Loucy (cell line): ENCODE measurements at regions not wholly inside any gene's neighbourhood (a gene's known extent, or its start where the extent isn't known, plus 50 kb on each side); places are given as distances from the start of the nearest gene placed in this dataset.

Experiments used
- H2AFZ ChIP-seq: fragments of 200-600 bp; sonication (generic); 2 replicates; pipeline ENCODE4 v1.6.0; 2016; ENCODE audit warnings: antibody characterized with exemption, mild to moderate bottlenecking, low read length, moderate library complexity
- H3F3A ChIP-seq: fragments of 200-600 bp; 2 replicates; pipeline ENCODE4 v1.6.0; 2016; ENCODE audit warnings: antibody characterized with exemption, low read depth, mild to moderate bottlenecking
- H3K27me3 ChIP-seq: fragments of 200-600 bp; sonication (generic); 2 replicates; pipeline ENCODE4 v1.6.1; 2014; ENCODE audit warnings: low read length, mild to moderate bottlenecking; ENCODE audit not compliant: insufficient read depth, poor library complexity, severe bottlenecking
- H3K36me3 ChIP-seq: fragments of 200-600 bp; sonication (generic); 2 replicates; pipeline ENCODE4 v1.6.1; 2016; ENCODE audit warnings: low read length; ENCODE audit not compliant: insufficient read depth
- H3K4me1 ChIP-seq: fragments of 200-600 bp; sonication (generic); 2 replicates; pipeline ENCODE4 v1.5.1; 2014; ENCODE audit warnings: low read length, mild to moderate bottlenecking; ENCODE audit not compliant: insufficient read depth, poor library complexity, severe bottlenecking
- H3K4me2 ChIP-seq: fragments of 200-600 bp; sonication (generic); 2 replicates; pipeline ENCODE4 v1.6.0; 2014; ENCODE audit warnings: antibody characterized with exemption, low read length, low read depth, mild to moderate bottlenecking; ENCODE audit not compliant: poor library complexity, severe bottlenecking
- H3K4me3 ChIP-seq: fragments of 200-600 bp; sonication (generic); 2 replicates; pipeline ENCODE4 v1.5.1; 2014; ENCODE audit warnings: low read length, mild to moderate bottlenecking, mixed read lengths; ENCODE audit not compliant: poor library complexity, severe bottlenecking
- H3K79me2 ChIP-seq: fragments of 200-600 bp; sonication (generic); 2 replicates; pipeline ENCODE4 v1.6.1; 2014; ENCODE audit warnings: low read length; ENCODE audit not compliant: insufficient read depth
- H3K9ac ChIP-seq: fragments of 200-600 bp; sonication (generic); 2 replicates; pipeline ENCODE4 v1.6.0; 2014; ENCODE audit warnings: mild to moderate bottlenecking, low read depth, low read length, moderate library complexity; ENCODE audit not compliant: poor library complexity, severe bottlenecking
- H3K9me2 ChIP-seq: fragments of 200-600 bp; sonication (generic); replicated peaks from 2 replicates; pipeline ENCODE4 v1.6.1; 2016; ENCODE audit warnings: low read depth, low read length, mixed read lengths
- H3K9me3 ChIP-seq: fragments of 200-600 bp; sonication (generic); 2 replicates; pipeline ENCODE4 v1.6.1; 2014; ENCODE audit warnings: mild to moderate bottlenecking, antibody characterized with exemption, low read length, low read depth; ENCODE audit not compliant: insufficient read depth
- H4K20me1 ChIP-seq: fragments of 200-600 bp; sonication (generic); 2 replicates; pipeline ENCODE4 v1.6.0; 2014; ENCODE audit warnings: antibody characterized with exemption, low read length, mild to moderate bottlenecking; ENCODE audit not compliant: insufficient read depth, poor library complexity, severe bottlenecking
- EZH2phosphoT487 ChIP-seq: fragments of 200-600 bp; IDR thresholded peaks from 2 replicates; pipeline ENCODE4 v1.6.1; 2018; ENCODE audit warnings: antibody characterized with exemption, mild to moderate bottlenecking, moderate library complexity, borderline replicate concordance
- TF ChIP-seq, protein P1 (sequence below): fragments of 200-600 bp; sonication (generic); conservative IDR thresholded peaks from 2 replicates; pipeline ENCODE4 v1.5.1; 2014; ENCODE audit warnings: mild to moderate bottlenecking, antibody characterized with exemption, low read length

DNA sequence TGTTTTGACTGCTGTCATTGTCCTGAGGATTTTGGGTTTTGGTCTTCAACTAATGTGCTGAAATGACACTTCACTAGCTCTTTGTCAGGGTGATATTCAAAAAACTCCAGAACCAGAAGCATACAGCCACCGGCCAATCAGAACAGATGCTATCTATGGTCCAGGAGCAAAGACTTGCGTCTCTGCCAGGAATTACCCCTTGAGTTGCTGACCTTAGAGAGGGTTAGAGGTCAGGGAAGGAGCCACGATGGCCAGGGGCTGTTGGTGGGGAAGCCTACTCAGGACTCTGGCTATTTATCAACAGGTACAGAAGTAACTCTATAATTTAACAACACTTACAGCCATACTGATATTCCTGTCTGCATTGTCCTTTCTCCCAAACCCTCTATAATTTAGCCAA, 356.8 kb downstream of the EFNA5 start:
- H3K9me2 ChIP-seq = no peaks in the 10 kb centered on the region
- no peak overlapping the region for H2AFZ ChIP-seq

GRCh38 chr5:107313098-107313497, 357.6 kb downstream of the EFNA5 start:
- H3K36me3 ChIP-seq = no peaks in the 10 kb centered on the region

More for the DNA sequence above, 356.8 kb downstream of the EFNA5 start:
- H3K4me3 ChIP-seq = no peak overlapping the region
- H3K9ac ChIP-seq = no peak overlapping the region
- H3K4me1 ChIP-seq = no peaks in the 10 kb centered on the region
- H3K79me2 ChIP-seq = no peaks in the 10 kb centered on the region
- no peaks in the 10 kb centered on the region for H3K9me3 ChIP-seq
- no peaks in the 10 kb centered on the region for H3K27me3 ChIP-seq
- H3F3A ChIP-seq = no peaks in the 10 kb centered on the region
- no peaks in the 10 kb centered on the region for H4K20me1 ChIP-seq
- H3K36me3 ChIP-seq = no peaks in the 10 kb centered on the region
- no peak for TF ChIP-seq EZH2phosphoT487
- TF ChIP-seq, protein P1, sequence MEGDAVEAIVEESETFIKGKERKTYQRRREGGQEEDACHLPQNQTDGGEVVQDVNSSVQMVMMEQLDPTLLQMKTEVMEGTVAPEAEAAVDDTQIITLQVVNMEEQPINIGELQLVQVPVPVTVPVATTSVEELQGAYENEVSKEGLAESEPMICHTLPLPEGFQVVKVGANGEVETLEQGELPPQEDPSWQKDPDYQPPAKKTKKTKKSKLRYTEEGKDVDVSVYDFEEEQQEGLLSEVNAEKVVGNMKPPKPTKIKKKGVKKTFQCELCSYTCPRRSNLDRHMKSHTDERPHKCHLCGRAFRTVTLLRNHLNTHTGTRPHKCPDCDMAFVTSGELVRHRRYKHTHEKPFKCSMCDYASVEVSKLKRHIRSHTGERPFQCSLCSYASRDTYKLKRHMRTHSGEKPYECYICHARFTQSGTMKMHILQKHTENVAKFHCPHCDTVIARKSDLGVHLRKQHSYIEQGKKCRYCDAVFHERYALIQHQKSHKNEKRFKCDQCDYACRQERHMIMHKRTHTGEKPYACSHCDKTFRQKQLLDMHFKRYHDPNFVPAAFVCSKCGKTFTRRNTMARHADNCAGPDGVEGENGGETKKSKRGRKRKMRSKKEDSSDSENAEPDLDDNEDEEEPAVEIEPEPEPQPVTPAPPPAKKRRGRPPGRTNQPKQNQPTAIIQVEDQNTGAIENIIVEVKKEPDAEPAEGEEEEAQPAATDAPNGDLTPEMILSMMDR = no peak
- no peak overlapping the region for H3K4me2 ChIP-seq

GRCh38 chr5:107310181-107310580, 360.6 kb downstream of the EFNA5 start:
- no peak overlapping the region for H2AFZ ChIP-seq
- no peak overlapping the region for H3K4me3 ChIP-seq
- H3K27me3 ChIP-seq = no peaks in the 10 kb centered on the region
- H3K4me1 ChIP-seq = no peaks in the 10 kb centered on the region
- no peaks in the 10 kb centered on the region for H3K9me2 ChIP-seq
- H3K36me3 ChIP-seq = no peaks in the 10 kb centered on the region
- no peaks in the 10 kb centered on the region for H3F3A ChIP-seq
- TF ChIP-seq EZH2phosphoT487 = no peak
- TF ChIP-seq, protein P1 = no peak
- H3K9ac ChIP-seq = no peak overlapping the region
- no peaks in the 10 kb centered on the region for H3K9me3 ChIP-seq
- no peaks in the 10 kb centered on the region for H3K79me2 ChIP-seq
- no peak overlapping the region for H3K4me2 ChIP-seq
- no peaks in the 10 kb centered on the region for H4K20me1 ChIP-seq

More at GRCh38 chr5:107313098-107313497, 357.6 kb downstream of the EFNA5 start:
- Histone ChIP-seq H3K9me2 (no peaks in the 10 kb centered on the region), H3K27me3 (no peaks in the 10 kb centered on the region), H3K4me3 (no peak overlapping the region), H2AFZ (no peak overlapping the region), H3K9ac (no peak overlapping the region), H3K9me3 (no peaks in the 10 kb centered on the region), H3F3A (no peaks in the 10 kb centered on the region), H3K79me2 (no peaks in the 10 kb centered on the region), H3K4me2 (no peak overlapping the region), H4K20me1 (no peaks in the 10 kb centered on the region), H3K4me1 (no peaks in the 10 kb centered on the region)
- TF ChIP-seq, protein P1 = no peak
- no peak for TF ChIP-seq EZH2phosphoT487
